Esophagus squamous epithelium (tissue), 4 donors: ENCODE measurements at regions not wholly inside any gene's neighbourhood (a gene's known extent, or its start where the extent isn't known, plus 50 kb on each side); places are given as distances from the start of the nearest gene placed in this dataset.

Source experiments
- CTCF ChIP-seq, 6 experiments: fragments of 450-650 bp in 4 of 6; fragments of 200-600 bp in 2 of 6; sonication (generic) in 2 of 6; IDR thresholded peaks; one replicate each; pipeline ENCODE4 v1.5.1; 2016 to 2019; ENCODE audit warnings: antibody characterized with exemption in 6 of 6, mild to moderate bottlenecking in 4 of 6, moderate library complexity in 4 of 6
- POLR2A ChIP-seq, 4 donors: fragments of 450-650 bp; IDR thresholded peaks; one replicate each; pipeline ENCODE4 v1.6.1; 2017; ENCODE audit warnings: antibody characterized with exemption in 4 of 4, mild to moderate bottlenecking in 4 of 4, moderate library complexity in 3 of 4

- no peak for TF ChIP-seq POLR2A (IDR thresholded peaks at IDR 0.05)
- TF ChIP-seq CTCF (IDR thresholded peaks at IDR 0.05): no peak
These were observed 301.2 kb upstream of the TYRP1 start for GRCh38 chr9:12391839-12392509.
